Liver (tissue), 3 donors: ENCODE measurements at regions not wholly inside any gene's neighbourhood (a gene's known extent, or its start where the extent isn't known, plus 50 kb on each side); places are given as distances from the start of the nearest gene placed in this dataset.

Experiments
- JUND ChIP-seq, 2 donors: IDR thresholded peaks; 2 replicates each; pipeline ENCODE4 v1.6.1; 2016; ENCODE audit warnings: antibody characterized with exemption in 2 of 2
- NR2F2 ChIP-seq: IDR thresholded peaks from 2 replicates; pipeline ENCODE4 v1.6.1; 2016; ENCODE audit warnings: antibody characterized with exemption
- RAD21 ChIP-seq, 2 donors: IDR thresholded peaks; 2 replicates each; pipeline ENCODE4 v1.6.1; 2016; ENCODE audit warnings: antibody characterized with exemption in 2 of 2, mild to moderate bottlenecking in 2 of 2
- SP1 ChIP-seq: IDR thresholded peaks from 2 replicates; pipeline ENCODE4 v1.6.1; 2018; ENCODE audit warnings: antibody characterized with exemption, mild to moderate bottlenecking
- TAF1 ChIP-seq: conservative IDR thresholded peaks from 2 replicates; pipeline ENCODE4 v1.6.1; 2016; ENCODE audit warnings: antibody characterized with exemption, mild to moderate bottlenecking
- YY1 ChIP-seq: IDR thresholded peaks from 2 replicates; pipeline ENCODE4 v1.6.1; 2016; ENCODE audit warnings: antibody characterized with exemption, mild to moderate bottlenecking
- TF ChIP-seq, protein P1 (sequence below): fragments of 150-350 bp; IDR thresholded peaks from 2 replicates; pipeline ENCODE4 v1.5.1; 2017; ENCODE audit warnings: improper control_type of control experiment, low read depth, low read length; ENCODE audit not compliant: missing input control
- TF ChIP-seq, protein P2 (sequence below): IDR thresholded peaks from 2 replicates; pipeline ENCODE4 v1.6.1; 2016; ENCODE audit warnings: antibody characterized with exemption, mild to moderate bottlenecking
- TF ChIP-seq, protein P3 (sequence below): IDR thresholded peaks from 2 replicates; pipeline ENCODE4 v1.6.1; 2016; ENCODE audit warnings: antibody characterized with exemption
- donor health status: healthy.
- donor health status: healthy.

DNA sequence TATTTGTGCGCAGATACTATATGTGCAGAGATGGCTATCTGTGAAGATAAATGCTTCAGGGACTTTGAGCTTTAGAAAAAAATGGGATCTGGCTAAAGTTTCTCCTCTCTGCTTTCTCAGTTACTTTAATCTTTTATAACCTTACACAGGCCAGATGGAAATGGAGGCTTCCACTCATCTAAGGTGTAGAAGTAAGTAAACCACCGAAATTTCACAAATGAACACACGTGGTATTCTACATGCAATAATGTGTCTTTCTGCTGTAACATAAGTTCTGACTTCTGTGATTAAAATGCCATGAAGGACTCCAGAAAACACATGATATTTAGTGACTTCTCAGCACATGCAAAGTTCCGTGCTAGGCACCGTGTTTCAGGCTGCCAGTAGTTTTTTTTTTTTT is 99.1 kb upstream of the FOXN3 start:
- TF ChIP-seq, protein P1, sequence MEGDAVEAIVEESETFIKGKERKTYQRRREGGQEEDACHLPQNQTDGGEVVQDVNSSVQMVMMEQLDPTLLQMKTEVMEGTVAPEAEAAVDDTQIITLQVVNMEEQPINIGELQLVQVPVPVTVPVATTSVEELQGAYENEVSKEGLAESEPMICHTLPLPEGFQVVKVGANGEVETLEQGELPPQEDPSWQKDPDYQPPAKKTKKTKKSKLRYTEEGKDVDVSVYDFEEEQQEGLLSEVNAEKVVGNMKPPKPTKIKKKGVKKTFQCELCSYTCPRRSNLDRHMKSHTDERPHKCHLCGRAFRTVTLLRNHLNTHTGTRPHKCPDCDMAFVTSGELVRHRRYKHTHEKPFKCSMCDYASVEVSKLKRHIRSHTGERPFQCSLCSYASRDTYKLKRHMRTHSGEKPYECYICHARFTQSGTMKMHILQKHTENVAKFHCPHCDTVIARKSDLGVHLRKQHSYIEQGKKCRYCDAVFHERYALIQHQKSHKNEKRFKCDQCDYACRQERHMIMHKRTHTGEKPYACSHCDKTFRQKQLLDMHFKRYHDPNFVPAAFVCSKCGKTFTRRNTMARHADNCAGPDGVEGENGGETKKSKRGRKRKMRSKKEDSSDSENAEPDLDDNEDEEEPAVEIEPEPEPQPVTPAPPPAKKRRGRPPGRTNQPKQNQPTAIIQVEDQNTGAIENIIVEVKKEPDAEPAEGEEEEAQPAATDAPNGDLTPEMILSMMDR, result no peak
- TF ChIP-seq RAD21 (IDR thresholded peaks at IDR 0.05), result no peak
- TF ChIP-seq SP1, result no peak
- no peak for TF ChIP-seq JUND (IDR thresholded peaks at IDR 0.05)
- no peak for TF ChIP-seq TAF1
- TF ChIP-seq, protein P2, sequence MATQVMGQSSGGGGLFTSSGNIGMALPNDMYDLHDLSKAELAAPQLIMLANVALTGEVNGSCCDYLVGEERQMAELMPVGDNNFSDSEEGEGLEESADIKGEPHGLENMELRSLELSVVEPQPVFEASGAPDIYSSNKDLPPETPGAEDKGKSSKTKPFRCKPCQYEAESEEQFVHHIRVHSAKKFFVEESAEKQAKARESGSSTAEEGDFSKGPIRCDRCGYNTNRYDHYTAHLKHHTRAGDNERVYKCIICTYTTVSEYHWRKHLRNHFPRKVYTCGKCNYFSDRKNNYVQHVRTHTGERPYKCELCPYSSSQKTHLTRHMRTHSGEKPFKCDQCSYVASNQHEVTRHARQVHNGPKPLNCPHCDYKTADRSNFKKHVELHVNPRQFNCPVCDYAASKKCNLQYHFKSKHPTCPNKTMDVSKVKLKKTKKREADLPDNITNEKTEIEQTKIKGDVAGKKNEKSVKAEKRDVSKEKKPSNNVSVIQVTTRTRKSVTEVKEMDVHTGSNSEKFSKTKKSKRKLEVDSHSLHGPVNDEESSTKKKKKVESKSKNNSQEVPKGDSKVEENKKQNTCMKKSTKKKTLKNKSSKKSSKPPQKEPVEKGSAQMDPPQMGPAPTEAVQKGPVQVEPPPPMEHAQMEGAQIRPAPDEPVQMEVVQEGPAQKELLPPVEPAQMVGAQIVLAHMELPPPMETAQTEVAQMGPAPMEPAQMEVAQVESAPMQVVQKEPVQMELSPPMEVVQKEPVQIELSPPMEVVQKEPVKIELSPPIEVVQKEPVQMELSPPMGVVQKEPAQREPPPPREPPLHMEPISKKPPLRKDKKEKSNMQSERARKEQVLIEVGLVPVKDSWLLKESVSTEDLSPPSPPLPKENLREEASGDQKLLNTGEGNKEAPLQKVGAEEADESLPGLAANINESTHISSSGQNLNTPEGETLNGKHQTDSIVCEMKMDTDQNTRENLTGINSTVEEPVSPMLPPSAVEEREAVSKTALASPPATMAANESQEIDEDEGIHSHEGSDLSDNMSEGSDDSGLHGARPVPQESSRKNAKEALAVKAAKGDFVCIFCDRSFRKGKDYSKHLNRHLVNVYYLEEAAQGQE, result no peak
- TF ChIP-seq, protein P3, sequence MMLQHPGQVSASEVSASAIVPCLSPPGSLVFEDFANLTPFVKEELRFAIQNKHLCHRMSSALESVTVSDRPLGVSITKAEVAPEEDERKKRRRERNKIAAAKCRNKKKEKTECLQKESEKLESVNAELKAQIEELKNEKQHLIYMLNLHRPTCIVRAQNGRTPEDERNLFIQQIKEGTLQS, result no peak
- no peak for TF ChIP-seq NR2F2
- TF ChIP-seq YY1, result no peak
